ENCODE measurements at regions not wholly inside any gene's neighbourhood (a gene's known extent, or its start where the extent isn't known, plus 50 kb on each side); places are given as distances from the start of the nearest gene placed in this dataset.
A peak's percentile ranks its signal among the peaks of the same experiment; 100 is the strongest.

GRCh38 chr1:67991546-67991945 lies 58.9 kb downstream of the DIRAS3 start:
- no peak for DNase-seq

GRCh38 chr1:67988066-67988465 lies 62.4 kb downstream of the DIRAS3 start:
- DNase-seq = no peak

- no peak for DNase-seq
Observed at GRCh38 chr1:67987046-67987799, 63.2 kb downstream of the DIRAS3 start.

DNA sequence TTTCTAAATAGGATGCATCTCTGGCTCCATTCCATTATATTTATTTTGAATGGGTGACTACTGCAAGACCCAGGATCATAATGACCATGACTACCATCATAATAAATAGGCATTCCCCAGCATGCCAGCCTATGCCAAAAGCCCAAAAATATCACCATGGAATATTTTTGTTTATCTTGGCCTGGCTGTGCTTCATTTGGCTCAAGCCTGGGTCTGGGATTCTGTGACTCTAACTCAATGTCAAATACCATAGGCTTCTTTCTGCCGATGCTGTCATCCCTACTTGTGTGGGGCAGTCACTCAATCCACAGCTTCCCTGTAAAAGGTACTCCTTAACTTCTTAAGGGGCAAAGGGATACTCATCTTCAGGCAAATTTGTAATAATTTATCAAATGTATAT lies 66.6 kb downstream of the DIRAS3 start:
- DNase-seq = no peak

- no peak for DNase-seq
Observed at GRCh38 chr1:67980028-67980427, 70.4 kb downstream of the DIRAS3 start.

- no peak for DNase-seq
Observed at GRCh38 chr1:67979532-67979931, 70.9 kb downstream of the DIRAS3 start.

- no peak for DNase-seq
Observed at GRCh38 chr1:67978890-67979516, 71.4 kb downstream of the DIRAS3 start.

- DNase-seq = no peak
Observed at GRCh38 chr1:67977756-67978155, 72.7 kb downstream of the DIRAS3 start.

DNA sequence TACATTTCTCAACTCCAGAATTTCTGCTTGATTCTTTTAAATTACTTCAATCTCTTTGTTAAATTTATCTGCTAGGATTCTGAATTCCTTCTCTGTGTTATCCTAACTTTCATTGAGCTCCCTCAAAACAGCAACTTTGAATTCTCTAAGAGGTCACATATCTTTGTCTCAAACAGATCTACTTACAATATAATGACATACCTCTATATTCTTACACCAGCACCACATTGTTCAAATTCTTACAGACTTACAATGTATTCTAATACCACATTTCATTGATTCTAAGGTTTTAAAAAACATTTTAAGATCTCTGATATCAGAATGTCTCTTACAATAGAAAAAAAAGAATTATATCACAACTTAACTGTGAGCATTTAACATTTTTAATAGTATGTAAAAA lies 77.4 kb downstream of the DIRAS3 start:
- DNase-seq = no peak

- DNase-seq = no peak
Observed at GRCh38 chr1:67970088-67970487, 80.3 kb downstream of the DIRAS3 start.

- no peak for DNase-seq
Observed at GRCh38 chr1:67969446-67969845, 81.0 kb downstream of the DIRAS3 start.

DNA sequence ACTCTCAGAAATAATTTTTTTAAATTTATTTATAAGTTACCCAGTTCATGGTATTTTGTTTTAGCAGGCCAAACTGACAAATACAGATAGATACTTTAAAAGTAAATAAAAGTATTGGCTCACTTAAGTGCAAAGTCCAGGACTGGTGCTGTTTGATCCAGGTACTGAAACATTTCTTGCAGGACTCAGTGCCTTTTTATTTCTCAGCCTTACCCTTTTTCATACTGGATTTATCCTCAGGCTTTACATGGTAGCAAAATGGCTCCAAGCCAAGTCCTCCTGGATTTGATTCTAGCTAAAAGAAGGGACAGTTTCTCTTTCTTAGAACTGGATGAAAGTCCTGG lies 83.8 kb downstream of the DIRAS3 start:
- no peak for DNase-seq

- DNase-seq = no peak
Observed at GRCh38 chr1:67965995-67966665, 84.3 kb downstream of the DIRAS3 start.

DNA sequence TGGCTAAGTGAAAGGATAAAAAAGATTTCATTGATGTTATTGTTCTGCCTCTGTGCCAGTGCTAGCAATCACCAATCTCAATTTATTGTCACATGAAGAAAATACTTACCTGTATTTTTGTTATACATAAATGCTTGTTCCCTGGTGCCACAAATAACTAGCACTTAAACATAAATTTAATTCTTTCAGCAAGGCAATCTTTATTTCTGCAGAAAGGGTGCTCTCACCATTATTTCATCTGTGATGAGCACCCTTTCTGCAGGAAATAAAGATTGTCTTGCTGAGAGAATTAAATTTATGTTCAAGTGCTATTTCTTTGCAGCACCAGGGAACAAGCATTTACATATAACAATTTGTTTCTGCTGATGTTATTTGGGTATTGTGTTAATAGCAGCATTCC lies 87.2 kb downstream of the DIRAS3 start:
- DNase-seq = no peak

GRCh38 chr1:67960766-67961165 lies 89.7 kb downstream of the DIRAS3 start:
- DNase-seq = no peak

- peak; percentile 61 for DNase-seq
Observed at GRCh38 chr1:67958472-67958871, 92.0 kb downstream of the DIRAS3 start.

DNA sequence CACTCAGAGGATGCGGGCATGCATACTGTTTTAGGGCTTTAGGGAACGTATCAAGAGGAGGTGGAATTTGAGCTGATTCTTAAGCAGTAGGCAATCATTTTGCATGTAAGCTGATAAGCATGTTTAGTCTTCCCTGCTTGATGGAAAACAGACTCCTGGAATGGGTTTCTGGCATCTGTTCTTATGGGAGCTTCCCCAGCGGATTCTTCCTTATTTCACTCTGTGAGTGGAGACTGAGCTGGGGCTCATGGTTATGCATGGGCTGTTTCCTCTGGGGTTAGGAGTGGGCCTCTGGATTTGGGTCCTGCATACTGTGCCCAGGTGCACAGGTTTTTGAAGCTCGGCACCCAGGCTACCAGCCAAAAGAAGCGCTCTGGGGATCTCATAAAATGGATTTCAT lies 93.4 kb downstream of the DIRAS3 start:
- DNase-seq = peak; percentile 78

- DNase-seq = no peak
Observed at GRCh38 chr1:67956116-67956515, 94.3 kb downstream of the DIRAS3 start.

- DNase-seq = no peak
Observed at GRCh38 chr1:67955591-67955990, 94.8 kb downstream of the DIRAS3 start.

- no peak for DNase-seq
Observed at GRCh38 chr1:67953301-67953700, 97.1 kb downstream of the DIRAS3 start.

- no peak for DNase-seq
Observed at GRCh38 chr1:67952071-67952470, 98.4 kb downstream of the DIRAS3 start.

DNA sequence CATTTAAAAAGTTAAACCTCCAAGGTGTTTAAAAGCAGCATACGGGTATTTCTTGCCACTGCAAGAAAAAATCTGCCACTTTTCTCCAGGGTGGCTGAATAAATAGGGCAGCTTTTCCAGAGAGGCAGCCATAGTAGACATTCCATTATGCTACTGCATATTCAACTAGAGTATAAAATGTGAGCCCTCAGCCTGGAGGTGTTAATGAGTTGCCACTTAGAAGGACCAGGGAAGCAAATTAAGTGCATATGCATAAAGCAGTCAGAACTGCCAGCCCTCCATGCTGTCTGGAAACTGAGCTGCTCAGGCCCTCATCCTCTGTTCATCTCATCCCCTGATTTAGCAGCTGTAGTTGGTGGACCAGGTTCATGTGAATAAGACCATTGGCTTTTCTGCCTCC lies 99.4 kb downstream of the DIRAS3 start:
- DNase-seq = no peak

DNA sequence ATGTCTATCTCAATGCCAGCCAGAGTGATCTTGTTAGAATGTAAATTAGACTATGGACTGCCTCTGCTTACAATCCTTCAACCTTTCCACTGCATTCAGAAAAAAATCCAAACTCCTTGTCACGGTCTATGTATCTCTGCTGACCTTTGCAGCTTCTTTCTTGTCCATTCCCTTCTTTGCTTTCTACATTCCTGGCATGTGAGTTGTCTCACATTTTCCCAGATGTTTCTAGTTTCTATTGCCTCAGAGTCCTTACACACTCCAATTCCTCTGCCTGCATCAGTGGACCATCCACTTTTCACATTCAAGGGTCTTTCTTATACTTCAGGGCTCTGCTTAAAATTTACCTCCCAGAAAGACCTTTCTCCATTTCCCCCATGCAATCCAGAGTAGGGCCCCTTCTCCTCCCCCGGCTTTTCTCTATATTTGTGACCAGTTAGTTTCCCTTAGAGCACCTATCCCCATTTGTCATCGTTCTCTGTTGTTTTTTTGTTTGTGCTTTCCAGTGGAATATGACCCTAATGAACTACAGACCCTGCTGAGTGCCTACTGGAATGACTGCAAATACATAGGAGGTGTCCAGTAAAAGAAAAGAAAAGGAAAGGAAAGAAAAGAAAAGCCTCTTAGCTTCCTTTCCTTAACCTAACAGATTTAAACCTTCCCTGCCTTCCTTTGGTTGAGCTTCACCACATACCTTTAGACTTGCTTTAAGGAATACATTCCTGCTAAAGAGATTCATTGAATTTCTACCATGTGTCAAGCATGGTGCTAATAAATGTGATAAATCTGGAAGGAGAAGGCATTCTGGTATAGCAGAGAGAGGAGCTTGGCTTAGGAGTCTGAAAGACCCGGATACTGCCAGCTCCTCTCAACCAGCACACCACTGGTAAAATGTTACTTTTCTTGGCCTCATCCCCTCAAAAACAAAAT lies 102.0 kb downstream of the DIRAS3 start:
- no peak for DNase-seq

Measured in NCI-H2171 (cell line).